Endothelial cell of umbilical vein (primary cell): ENCODE measurements at regions not wholly inside any gene's neighbourhood (a gene's known extent, or its start where the extent isn't known, plus 50 kb on each side); places are given as distances from the start of the nearest gene placed in this dataset.

Source experiments
- CTCF ChIP-seq, 2 donors: IDR thresholded peaks; 1 replicate in 1 of 2; 2 replicates in 1 of 2; pipeline ENCODE4 v1.5.1; 2011; ENCODE audit warnings: low read length in 2 of 2, mild to moderate bottlenecking in 2 of 2, moderate library complexity in 2 of 2, control low read depth in 1 of 2, inconsistent platforms in 1 of 2, low read depth in 1 of 2; ENCODE audit not compliant: insufficient read depth in 1 of 2; ENCODE audit errors: extremely low read depth in 1 of 2
- EZH2 ChIP-seq: IDR thresholded peaks from 2 replicates; pipeline ENCODE4 v1.6.1; 2012; ENCODE audit warnings: borderline replicate concordance, low read depth, mild to moderate bottlenecking, moderate library complexity, low read length, inconsistent platforms; ENCODE audit not compliant: severe bottlenecking
- POLR2A ChIP-seq: IDR thresholded peaks from 2 replicates; pipeline ENCODE4 v1.6.1; 2012; ENCODE audit warnings: low read depth, mild to moderate bottlenecking, control low read depth, low read length
- POLR2AphosphoS5 ChIP-seq: IDR thresholded peaks from 2 replicates; pipeline ENCODE4 v1.6.1; 2012; ENCODE audit warnings: low read depth, mild to moderate bottlenecking, control low read depth, low read length, moderate library complexity; ENCODE audit not compliant: insufficient read depth
- TF ChIP-seq, protein P1 (sequence below): IDR thresholded peaks from 2 replicates; pipeline ENCODE4 v1.6.1; 2011; ENCODE audit not compliant: insufficient read depth, insufficient read length

- TF ChIP-seq CTCF (IDR thresholded peaks at IDR 0.05; ENCODE audit: extremely low read depth in 1 of 2, insufficient read depth in 1 of 2, low read depth in 1 of 2, low read length in 2 of 2) (no peak), POLR2AphosphoS5 (no peak), EZH2 (no peak), POLR2A (no peak)
- TF ChIP-seq, protein P1, sequence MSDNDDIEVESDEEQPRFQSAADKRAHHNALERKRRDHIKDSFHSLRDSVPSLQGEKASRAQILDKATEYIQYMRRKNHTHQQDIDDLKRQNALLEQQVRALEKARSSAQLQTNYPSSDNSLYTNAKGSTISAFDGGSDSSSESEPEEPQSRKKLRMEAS: no peak
Measured at GRCh38 chr3:181403876-181404660, 307.7 kb upstream of the SOX2 start.
